ENCODE measurements at regions not wholly inside any gene's neighbourhood (a gene's known extent, or its start where the extent isn't known, plus 50 kb on each side); places are given as distances from the start of the nearest gene placed in this dataset.

DNA sequence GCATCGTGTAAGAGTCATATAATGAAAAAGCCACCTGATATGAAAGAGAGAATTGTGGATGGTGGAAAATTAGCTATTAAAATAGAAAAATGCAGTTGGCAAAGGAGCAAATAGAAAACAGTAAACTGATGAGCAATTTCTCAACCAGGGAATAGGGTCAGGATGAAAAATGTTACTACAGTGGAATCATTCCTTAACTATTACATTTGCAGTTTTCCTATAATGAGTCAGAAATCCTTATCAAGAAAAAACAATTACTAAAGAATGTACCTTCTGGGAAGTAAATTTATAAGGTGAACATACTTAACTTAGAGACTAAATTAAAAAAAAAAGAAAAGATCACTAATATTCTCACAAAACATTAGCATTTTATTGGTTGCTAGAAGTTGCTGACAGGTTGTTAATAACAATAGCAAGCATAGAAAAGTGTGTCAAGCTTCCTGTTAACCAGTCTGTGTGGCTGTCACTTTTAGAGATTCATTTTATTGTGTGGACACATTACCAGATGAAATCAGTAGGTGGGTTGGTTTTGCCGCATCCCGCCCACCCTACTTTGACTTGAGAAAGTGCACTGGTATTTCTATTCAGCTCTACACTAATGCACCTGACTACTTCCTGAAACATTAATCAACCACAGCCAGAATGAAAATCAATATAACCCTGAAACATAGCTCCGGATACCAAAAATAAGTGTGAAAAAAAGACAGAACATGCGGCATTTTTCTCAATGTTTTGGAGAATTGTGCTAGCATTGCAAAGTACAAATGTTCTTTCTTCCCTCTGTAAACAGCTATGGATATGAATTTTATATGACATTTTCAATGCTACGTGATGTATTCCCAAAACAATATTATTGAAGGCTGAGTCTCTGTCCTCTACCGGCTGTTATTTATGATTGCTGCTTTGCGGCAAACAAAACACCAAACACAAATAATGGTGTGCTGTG, 576.7 kb downstream of the SLC16A7 start:
- in situ Hi-C loops (cut with HindIII; ENCODE audit: low pct_ligation_motif_present, low pct_unique_long_range_greater_than_20kb, low sequenced_read_pairs) = no loop called here
- DNase-seq = no peak

DNA sequence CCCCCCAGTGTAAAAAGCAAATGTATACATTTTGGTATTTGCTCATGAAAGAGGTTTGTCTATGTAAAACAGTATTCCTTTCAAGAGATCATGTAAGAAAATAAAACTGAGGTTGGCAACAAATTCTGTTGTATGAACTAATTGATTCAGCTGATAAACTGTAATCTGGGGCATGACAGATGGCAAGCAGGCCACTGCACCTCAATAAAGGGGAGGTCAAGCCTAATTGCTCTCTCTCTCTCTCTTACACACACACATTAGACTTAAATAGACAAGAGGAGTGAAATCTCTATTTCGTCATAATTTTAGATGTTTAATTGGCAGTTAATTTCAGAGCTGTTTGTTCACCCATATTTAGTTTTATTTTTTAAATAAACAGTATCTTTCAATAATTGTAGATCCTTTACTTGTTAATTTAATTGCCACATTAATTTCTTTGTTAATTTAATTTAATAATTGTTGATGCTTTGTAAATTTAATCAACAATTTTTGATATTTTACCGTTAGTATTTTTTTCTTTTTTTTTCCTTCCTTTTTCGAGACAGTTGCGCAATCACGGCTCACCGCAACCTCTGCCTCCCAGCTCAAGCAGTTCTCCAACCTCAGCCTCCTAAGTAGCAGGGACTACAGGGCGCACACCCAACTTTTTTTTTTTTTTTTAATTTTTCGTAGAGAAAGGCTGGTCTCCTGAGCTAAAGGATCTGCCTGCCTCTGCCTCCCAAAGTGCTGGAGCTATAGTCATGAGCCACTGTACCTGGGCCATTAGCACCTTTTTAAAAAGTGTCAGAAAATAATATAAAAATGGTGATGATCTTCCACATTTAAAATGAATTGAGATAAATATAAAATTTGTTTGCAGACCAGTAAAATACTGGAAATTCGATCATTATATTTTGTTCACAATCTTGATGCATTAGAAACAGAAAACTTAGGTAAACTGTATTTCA, 577.7 kb downstream of the SLC16A7 start:
- in situ Hi-C loops (cut with HindIII; ENCODE audit: low pct_ligation_motif_present, low pct_unique_long_range_greater_than_20kb, low sequenced_read_pairs) = no loop called here
- DNase-seq = no peak

DNA sequence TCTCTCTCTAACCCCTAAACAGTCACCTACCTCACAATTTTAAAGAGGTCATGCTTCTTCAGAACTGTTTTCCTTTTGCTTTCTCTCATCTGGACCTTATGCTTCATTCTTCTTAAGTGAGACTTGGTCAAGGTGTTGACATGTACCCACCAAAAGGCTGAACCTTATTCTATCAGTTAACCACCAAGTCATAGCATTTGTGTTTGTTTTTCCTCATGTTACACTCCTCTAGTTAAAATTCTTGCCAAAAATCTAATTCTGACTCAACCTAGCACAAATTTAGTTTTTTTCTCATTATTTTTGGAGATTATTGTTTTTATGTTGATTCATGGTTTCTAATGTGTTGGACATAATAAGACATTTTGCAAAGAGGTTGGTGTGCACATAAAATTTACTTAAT, 578.6 kb downstream of the SLC16A7 start:
- in situ Hi-C loops (cut with HindIII; ENCODE audit: low pct_ligation_motif_present, low pct_unique_long_range_greater_than_20kb, low sequenced_read_pairs) = no loop called here
- no peak for DNase-seq

DNA sequence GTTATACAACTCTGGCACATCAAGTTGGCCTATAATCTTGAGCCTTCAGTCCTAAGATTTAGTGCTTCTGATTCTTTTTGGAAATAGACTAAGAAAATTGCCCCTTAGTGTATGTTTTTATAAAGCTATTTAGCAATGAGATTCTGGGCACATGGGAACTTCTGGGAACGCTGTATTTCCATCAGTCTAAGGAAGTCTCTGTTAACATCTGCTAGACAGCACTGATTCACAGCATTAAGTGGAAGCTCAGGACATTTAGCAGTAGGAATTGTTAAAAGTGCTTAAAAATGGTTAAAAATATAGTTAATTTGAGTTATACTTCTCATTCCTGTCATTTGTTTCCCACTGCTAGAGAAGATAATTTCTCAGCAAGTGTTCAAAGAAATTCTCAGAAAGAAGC, 579.1 kb downstream of the SLC16A7 start:
- no peak for DNase-seq
- in situ Hi-C loops (cut with HindIII; ENCODE audit: low pct_ligation_motif_present, low pct_unique_long_range_greater_than_20kb, low sequenced_read_pairs) = no loop called here

DNA sequence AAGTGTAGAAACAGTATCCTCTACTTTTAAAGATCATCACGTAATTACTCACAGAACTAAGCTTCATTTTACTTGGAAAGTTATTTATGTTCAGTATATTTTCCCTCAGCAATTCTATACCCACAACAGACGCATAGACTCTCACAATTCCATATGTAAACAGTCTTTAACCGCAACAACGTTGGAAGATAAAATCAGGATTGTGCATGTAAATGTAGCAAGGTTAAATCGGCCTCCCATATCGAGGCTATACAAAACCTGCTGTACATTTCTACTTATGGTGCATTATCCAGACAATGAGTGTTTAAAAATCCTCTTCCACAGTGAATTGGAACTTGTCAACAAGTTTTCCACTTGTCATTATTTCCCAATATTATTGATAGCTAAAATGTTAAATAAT, 581.1 kb downstream of the SLC16A7 start:
- DNase-seq = no peak
- in situ Hi-C loops (cut with HindIII; ENCODE audit: low pct_ligation_motif_present, low pct_unique_long_range_greater_than_20kb, low sequenced_read_pairs) = no loop called here

DNA sequence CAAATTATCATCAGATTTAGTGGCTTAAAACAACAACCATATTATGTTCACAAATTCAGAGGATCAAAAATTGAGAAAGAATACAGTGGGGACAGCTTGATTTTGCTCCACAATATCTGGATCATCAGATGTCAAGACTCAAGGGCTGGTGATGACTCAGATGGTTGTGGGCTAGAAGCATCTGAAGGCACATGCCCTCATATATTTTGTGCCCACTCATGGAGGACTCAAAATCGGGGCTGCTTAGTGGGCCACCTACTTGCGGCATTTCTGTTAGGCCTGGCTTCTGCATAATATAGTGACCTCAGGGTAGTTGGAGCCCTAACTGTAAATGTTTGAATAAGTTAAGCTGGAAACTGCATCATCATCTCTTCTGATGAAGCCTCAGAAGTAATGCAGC, 584.5 kb downstream of the SLC16A7 start:
- in situ Hi-C loops (cut with HindIII; ENCODE audit: low pct_ligation_motif_present, low pct_unique_long_range_greater_than_20kb, low sequenced_read_pairs) = no loop called here
- no peak for DNase-seq

DNA sequence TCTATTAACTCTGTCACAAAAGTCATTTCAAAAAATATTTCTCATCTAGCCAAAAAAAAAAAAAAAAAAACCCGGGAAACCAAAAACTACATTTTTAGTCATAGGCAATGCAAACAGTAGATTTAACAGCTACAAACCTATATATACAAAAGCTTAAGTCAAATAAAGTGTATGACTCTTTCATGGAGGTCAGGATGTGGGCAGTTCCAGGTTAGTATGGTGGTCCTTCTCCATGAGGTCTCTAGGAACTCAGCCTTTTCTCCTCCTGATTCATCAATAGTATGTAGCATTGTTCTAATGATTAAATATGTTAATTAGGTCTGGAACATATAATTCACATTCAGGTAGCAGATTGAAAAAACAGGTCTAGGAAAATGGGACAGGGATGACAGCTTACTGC, 586.5 kb downstream of the SLC16A7 start:
- DNase-seq = no peak

DNA sequence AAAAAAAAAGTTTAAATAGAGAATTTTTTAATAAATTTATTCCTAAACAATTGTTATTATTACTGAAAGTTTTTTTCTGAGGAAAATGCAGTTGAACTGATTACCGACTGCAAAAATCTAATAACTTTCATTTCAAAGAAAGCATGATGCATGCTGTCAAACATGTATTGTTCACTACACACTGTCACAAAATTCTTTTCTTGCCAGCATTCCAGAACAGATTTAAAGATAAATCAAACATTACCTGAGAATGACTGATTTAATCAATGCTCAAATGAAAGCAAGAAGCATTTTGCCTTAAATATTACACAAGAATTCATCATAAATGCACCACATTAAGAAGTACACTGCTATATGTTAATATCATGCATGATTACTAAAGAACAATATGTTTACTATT, 588.3 kb downstream of the SLC16A7 start:
- DNase-seq = no peak
- in situ Hi-C loops (cut with HindIII; ENCODE audit: low pct_ligation_motif_present, low pct_unique_long_range_greater_than_20kb, low sequenced_read_pairs) = no loop called here

More for the DNA sequence above, 586.5 kb downstream of the SLC16A7 start:
- in situ Hi-C loops (cut with HindIII; ENCODE audit: low pct_ligation_motif_present, low pct_unique_long_range_greater_than_20kb, low sequenced_read_pairs) = no loop called here

DNA sequence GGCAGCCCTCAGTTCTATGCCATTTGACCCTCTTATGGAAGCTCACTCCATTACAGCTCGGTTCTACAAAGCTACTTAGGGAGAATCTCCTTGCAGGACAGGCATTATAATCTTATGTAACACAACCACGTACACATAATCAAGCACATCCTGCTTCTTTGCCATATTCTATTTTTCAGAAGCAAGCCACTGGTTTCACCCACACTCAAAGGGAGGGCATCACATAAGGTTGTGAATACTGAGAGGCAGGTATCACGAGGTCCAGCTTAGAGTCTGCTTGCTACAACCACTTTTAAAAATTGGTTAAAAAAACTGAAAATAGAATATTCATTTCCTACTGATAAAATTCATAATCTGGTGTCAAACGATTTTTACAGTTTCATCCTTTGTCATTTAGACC, 589.2 kb downstream of the SLC16A7 start:
- in situ Hi-C loops (cut with HindIII; ENCODE audit: low pct_ligation_motif_present, low pct_unique_long_range_greater_than_20kb, low sequenced_read_pairs) = no loop called here
- DNase-seq = no peak

DNA sequence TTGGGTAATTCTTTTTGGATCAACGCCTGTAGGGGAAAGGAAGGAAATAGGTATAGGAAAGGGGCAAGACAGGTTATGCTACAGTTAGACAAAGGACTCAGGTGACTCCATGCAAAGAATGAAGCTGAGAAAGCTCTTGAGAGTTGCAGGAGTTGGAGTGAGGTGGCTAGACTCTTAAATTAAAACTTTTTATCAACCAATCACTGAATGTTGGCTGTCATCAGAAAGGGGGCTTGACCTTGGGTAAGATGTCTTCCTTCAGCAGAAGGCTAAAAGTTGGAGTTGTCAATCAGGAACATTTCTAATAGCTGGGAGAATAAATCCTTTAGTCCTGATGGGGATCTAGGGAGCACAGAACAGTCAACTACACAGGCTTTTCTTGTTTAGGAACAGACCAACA, 595.4 kb downstream of the SLC16A7 start:
- in situ Hi-C loops (cut with HindIII; ENCODE audit: low pct_ligation_motif_present, low pct_unique_long_range_greater_than_20kb, low sequenced_read_pairs) = no loop called here
- DNase-seq = no peak

DNA sequence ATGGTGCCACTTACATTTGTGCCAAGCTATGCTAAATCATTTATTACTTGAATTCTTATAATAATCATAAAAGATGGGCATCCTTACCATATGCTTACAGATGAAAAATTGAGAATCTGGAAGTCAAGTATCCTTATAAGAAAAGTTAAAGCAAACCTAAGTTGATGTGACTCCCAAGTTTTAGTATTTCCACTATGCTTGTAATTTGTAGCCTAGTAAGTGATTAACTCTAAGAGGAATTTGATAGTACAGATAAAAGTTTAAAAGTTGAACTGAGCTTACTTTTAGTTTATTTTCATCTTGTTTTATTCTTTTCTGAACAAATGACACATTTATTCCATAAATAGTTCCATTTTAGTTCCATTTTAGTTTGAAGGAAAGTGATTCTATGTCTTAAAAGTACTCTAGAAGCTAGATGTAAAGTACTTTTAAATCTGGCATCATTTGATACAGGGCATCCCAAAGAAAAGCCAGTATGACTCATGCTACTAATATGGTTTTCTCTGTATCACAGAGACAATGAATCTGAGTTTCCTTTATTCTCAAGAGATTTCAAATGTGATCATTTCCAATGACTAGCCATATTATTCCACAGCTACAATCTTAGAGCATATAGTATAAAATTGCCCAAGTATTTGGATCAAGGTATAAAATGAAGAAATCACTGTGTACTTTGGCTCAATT, 596.0 kb downstream of the SLC16A7 start:
- in situ Hi-C loops (cut with HindIII; ENCODE audit: low pct_ligation_motif_present, low pct_unique_long_range_greater_than_20kb, low sequenced_read_pairs) = no loop called here

DNA sequence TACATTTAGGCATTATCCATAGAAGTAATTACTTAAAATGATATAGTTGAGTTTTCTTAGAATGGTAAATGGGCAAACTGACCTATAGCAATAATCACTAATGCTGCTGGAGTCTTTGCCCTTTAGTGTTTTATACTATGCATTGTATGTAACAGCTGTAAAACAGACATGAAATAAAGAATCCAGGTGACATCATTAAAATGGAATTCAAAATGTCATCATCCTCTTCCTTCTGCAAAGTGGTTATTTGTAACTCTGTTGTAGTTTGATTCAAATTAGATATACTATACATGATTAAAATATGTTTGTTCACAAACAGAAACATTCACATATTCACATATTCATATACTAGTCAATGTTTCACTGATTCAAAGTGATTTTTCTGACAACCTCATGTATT, 598.8 kb downstream of the SLC16A7 start:
- DNase-seq = peak; percentile 51
- in situ Hi-C loops (cut with HindIII; ENCODE audit: low pct_ligation_motif_present, low pct_unique_long_range_greater_than_20kb, low sequenced_read_pairs) = no loop called here

More for the DNA sequence above, 596.0 kb downstream of the SLC16A7 start:
- DNase-seq = peak; percentile 34

DNA sequence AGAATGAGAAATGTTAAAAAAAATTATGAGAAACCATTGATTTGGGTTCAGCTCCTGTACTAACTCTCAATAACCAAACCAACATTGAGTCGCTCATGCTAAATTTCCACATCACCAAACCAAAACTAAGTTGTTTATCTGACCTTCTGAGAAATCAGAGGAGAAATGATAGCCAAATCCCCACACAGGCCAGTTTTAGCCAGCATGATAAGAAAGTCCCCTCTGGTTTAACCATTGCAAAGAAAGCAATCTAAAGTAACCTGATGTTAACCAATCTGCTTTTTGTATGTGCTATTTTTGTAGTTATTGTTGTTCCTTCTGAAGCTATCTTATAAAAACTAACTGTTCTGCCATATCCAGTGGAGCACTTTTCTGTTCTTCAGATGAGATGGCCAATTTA, 599.7 kb downstream of the SLC16A7 start:
- in situ Hi-C loops (cut with HindIII; ENCODE audit: low pct_ligation_motif_present, low pct_unique_long_range_greater_than_20kb, low sequenced_read_pairs) = no loop called here
- no peak for DNase-seq

DNA sequence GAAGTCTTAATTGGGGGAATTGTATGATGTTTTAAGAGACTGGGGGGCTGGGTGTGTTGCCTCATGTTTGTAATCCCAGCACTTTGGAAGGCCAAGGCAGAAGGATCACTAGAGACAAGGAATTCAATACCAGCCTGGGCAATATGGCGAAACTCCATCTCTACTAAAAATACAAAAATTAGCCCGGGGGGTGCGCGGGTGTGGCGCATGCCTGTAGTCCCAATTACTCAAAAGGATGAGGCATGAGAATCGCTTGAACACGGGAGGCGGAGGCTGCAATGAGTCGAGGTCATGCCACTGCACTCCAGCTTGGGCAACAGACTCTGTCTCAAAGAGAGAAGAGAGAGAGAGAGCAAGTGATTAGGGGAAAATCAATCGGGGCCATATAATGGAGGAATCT, 600.5 kb downstream of the SLC16A7 start:
- no peak for DNase-seq
- in situ Hi-C loops (cut with HindIII; ENCODE audit: low pct_ligation_motif_present, low pct_unique_long_range_greater_than_20kb, low sequenced_read_pairs) = no loop called here

DNA sequence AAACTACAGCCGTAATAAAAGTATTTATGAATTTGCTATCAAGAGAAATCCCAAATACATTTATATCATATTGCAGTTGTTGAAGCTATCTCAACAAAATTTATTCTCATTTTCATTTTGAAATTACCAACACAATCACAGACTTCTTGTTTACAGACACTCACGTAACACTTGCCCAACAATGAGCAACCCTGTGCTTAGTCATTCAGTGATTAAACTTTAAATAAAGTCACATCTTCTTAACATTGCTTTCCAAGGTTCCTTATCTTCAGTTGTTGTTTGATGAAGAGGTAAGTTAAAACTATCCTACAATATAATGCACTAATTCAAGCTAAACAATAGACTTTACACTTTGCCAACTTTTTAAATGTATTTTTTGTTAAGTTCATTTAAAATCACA, 601.8 kb downstream of the SLC16A7 start:
- no peak for DNase-seq
- in situ Hi-C loops (cut with HindIII; ENCODE audit: low pct_ligation_motif_present, low pct_unique_long_range_greater_than_20kb, low sequenced_read_pairs) = no loop called here

DNA sequence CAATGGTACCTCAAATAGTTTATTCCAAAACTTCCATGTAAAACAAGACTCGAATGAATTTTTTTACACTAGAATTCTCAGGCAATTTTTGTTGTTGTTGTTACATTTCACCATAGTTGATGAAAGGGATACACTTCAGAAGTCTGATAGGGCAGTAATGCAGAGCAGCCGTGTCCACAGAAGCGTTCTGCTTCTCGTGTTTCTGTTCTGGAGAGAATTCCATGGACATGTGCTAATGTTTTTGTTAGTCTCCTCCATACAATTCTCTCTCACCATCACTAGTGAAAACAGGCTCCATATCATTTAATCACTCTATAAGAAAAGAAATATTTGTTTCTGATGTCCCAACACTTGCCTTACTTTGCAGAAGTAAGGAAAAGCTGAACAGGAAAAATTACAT, 606.1 kb downstream of the SLC16A7 start:
- DNase-seq = no peak
- in situ Hi-C loops (cut with HindIII; ENCODE audit: low pct_ligation_motif_present, low pct_unique_long_range_greater_than_20kb, low sequenced_read_pairs) = no loop called here

DNA sequence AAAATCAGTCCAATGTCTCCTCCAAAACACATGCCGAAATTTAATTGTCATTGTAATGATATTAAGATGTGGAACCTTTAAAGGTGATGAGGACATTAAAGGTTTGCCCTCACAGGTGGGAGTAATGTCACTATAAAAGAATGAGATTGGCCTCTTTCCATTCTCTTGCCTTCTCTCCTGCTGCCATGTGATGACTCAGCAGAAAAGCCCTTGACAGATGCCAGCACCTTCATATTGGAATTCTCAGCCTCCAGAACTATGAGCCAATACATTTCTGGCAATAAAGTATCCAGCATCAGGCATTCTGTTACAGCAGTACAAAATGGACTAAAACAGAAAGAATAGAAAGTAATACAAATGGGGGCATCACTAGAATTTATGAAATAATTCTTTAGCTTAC, 609.7 kb downstream of the SLC16A7 start:
- DNase-seq = peak; percentile 83
- in situ Hi-C loops (cut with HindIII; ENCODE audit: low pct_ligation_motif_present, low pct_unique_long_range_greater_than_20kb, low sequenced_read_pairs) = no loop called here

DNA sequence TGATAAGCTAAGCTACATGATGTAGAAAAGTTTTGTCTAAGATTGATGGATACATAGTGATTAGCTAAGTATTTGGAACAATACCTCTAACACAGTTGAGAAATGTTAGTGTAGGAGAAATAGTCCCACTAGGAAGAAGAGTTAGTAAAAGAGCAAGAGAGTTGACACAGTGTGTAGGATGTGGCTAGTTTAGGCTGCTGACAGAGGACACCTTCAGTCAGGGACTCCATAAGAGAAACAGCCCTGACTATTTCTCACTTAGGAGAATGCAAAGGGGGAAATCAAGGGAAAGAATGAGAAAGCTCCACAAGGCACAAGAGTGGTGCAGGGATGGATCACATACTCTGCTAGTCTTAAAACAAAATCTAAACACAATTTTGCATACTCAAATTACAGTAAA, 613.7 kb downstream of the SLC16A7 start:
- in situ Hi-C loops (cut with HindIII; ENCODE audit: low pct_ligation_motif_present, low pct_unique_long_range_greater_than_20kb, low sequenced_read_pairs) = no loop called here
- DNase-seq = no peak

DNA sequence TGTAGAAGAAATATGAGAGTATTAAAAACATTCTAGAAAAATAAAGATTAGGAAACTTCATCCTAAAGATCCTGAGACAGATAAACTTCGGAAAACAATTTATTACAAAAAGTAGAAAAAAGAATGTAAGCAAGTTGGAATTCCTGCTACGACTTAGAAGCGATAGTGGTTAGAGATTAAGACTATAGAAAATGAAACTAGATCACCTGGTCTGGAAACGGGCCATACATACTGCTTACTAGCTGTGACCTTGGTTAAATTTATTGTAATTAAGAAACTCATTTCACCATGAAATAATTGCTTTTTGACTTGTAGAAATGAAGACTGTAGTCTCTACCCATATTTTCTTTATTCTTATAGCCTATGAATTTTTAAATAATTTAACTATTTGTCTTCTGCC, 614.1 kb downstream of the SLC16A7 start:
- in situ Hi-C loops (cut with HindIII; ENCODE audit: low pct_ligation_motif_present, low pct_unique_long_range_greater_than_20kb, low sequenced_read_pairs) = no loop called here
- DNase-seq = no peak

All from ACHN (cell line).